ENCODE measurements at regions not wholly inside any gene's neighbourhood (a gene's known extent, or its start where the extent isn't known, plus 50 kb on each side); places are given as distances from the start of the nearest gene placed in this dataset.

DNA sequence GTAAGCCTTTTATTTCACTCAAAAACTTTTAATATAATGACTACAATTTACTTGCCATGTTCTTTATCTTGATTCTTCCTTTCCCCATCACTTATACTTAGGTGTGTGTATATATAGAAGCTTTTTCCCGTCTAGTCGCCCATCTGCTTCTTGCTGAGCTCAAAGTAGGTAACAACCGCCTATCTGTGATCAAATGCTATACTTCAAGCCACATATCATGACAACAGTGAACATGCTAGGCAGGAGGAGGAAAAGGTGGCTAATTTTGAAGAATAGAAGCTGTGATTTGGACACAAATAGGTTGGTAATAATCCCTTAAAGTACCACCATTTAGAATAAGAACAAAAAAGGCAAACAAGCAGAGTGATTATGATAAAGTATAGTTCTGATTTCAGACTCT is 367.3 kb upstream of the CHRM2 start:
- TF ChIP-seq EZH2 (IDR thresholded peaks at IDR 0.05; ENCODE audit: insufficient read depth, low read length): no peak
- TF ChIP-seq, protein P1, sequence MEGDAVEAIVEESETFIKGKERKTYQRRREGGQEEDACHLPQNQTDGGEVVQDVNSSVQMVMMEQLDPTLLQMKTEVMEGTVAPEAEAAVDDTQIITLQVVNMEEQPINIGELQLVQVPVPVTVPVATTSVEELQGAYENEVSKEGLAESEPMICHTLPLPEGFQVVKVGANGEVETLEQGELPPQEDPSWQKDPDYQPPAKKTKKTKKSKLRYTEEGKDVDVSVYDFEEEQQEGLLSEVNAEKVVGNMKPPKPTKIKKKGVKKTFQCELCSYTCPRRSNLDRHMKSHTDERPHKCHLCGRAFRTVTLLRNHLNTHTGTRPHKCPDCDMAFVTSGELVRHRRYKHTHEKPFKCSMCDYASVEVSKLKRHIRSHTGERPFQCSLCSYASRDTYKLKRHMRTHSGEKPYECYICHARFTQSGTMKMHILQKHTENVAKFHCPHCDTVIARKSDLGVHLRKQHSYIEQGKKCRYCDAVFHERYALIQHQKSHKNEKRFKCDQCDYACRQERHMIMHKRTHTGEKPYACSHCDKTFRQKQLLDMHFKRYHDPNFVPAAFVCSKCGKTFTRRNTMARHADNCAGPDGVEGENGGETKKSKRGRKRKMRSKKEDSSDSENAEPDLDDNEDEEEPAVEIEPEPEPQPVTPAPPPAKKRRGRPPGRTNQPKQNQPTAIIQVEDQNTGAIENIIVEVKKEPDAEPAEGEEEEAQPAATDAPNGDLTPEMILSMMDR (IDR thresholded peaks at IDR 0.05; ENCODE audit: insufficient read depth, low read depth, low read length): no peak
